Peyer's patch (tissue), 4 donors: ENCODE measurements at regions not wholly inside any gene's neighbourhood (a gene's known extent, or its start where the extent isn't known, plus 50 kb on each side); places are given as distances from the start of the nearest gene placed in this dataset.

ENCODE experiments used
- CTCF ChIP-seq, 6 experiments: fragments of 450-650 bp in 4 of 6; fragments of 200-600 bp in 2 of 6; sonication (generic) in 1 of 6; IDR thresholded peaks; one replicate each; pipeline ENCODE4 v1.5.1; 2017 to 2019; ENCODE audit warnings: antibody characterized with exemption in 6 of 6, mild to moderate bottlenecking in 3 of 6, moderate library complexity in 1 of 6
- POLR2A ChIP-seq, 2 donors: fragments of 450-650 bp; IDR thresholded peaks; one replicate each; pipeline ENCODE4 v1.5.1; 2017; ENCODE audit warnings: antibody characterized with exemption in 2 of 2, mild to moderate bottlenecking in 2 of 2, moderate library complexity in 2 of 2

- TF ChIP-seq CTCF (IDR thresholded peaks at IDR 0.05) (no peak), POLR2A (IDR thresholded peaks at IDR 0.05) (no peak)
Observed at GRCh38 chrX:93322110-93322509, 351.3 kb downstream of the NAP1L3 start.
